ENCODE measurements at regions not wholly inside any gene's neighbourhood (a gene's known extent, or its start where the extent isn't known, plus 50 kb on each side); places are given as distances from the start of the nearest gene placed in this dataset.

GRCh38 chr5:107040907-107041306 lies 629.8 kb downstream of the EFNA5 start:
- H3K27me3 Mint-ChIP-seq (ENCODE audit: low read depth, poor library complexity): no peaks in the 10 kb centered on the region
- TF ChIP-seq CTCF (IDR thresholded peaks at IDR 0.05): no peak
- no peak for DNase-seq
- no peak overlapping the region for H3K4me3 Mint-ChIP-seq
- no peak overlapping the region for H3K27ac Mint-ChIP-seq
- no peaks in the 10 kb centered on the region for H3K36me3 Mint-ChIP-seq (ENCODE audit: low read depth)
- H3K4me1 Mint-ChIP-seq: no peaks in the 10 kb centered on the region
- H3K9me3 Mint-ChIP-seq: no peaks in the 10 kb centered on the region

- H3K36me3 Mint-ChIP-seq (ENCODE audit: low read depth): no peaks in the 10 kb centered on the region
- no peaks in the 10 kb centered on the region for H3K4me1 Mint-ChIP-seq
Observed at GRCh38 chr5:107032629-107033028, 638.1 kb downstream of the EFNA5 start.

DNA sequence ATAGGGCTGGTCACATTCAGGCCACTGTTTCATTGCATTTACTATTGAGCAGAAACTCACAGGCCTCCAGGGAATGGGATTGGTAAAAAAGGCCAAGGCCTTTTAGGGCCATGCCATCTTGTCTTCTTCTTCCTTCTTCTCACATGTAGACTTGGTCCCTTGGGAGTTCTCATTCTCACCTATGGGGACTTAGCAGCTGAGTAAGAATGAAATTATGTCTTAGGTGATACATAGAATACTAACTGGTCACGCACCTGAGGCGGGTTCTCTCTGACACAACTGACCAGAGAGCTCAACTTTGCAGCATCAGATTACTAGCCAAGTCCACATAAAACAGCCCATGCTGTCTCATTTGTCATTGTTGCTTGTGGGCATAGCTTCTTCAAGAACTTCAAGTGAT lies 641.8 kb downstream of the EFNA5 start:
- TF ChIP-seq CTCF (IDR thresholded peaks at IDR 0.05): no peak
- Mint-ChIP-seq H3K27ac (no peak overlapping the region), H3K27me3 (ENCODE audit: low read depth, poor library complexity) (no peaks in the 10 kb centered on the region), H3K36me3 (ENCODE audit: low read depth) (no peaks in the 10 kb centered on the region), H3K4me3 (no peak overlapping the region), H3K4me1 (no peaks in the 10 kb centered on the region), H3K9me3 (no peaks in the 10 kb centered on the region)
- no peak for DNase-seq

More at GRCh38 chr5:107032629-107033028, 638.1 kb downstream of the EFNA5 start:
- Mint-ChIP-seq H3K27ac (no peak overlapping the region), H3K9me3 (no peaks in the 10 kb centered on the region), H3K4me3 (no peak overlapping the region), H3K27me3 (ENCODE audit: low read depth, poor library complexity) (no peaks in the 10 kb centered on the region)
- DNase-seq: no peak
- TF ChIP-seq CTCF (IDR thresholded peaks at IDR 0.05): no peak

- H3K36me3 Mint-ChIP-seq (ENCODE audit: low read depth): no peaks in the 10 kb centered on the region
- no peak for TF ChIP-seq CTCF (IDR thresholded peaks at IDR 0.05)
- DNase-seq: no peak
- H3K27me3 Mint-ChIP-seq (ENCODE audit: low read depth, poor library complexity): no peaks in the 10 kb centered on the region
- H3K4me1 Mint-ChIP-seq: no peaks in the 10 kb centered on the region
- no peak overlapping the region for H3K4me3 Mint-ChIP-seq
- H3K9me3 Mint-ChIP-seq: no peaks in the 10 kb centered on the region
- H3K27ac Mint-ChIP-seq: no peak overlapping the region
Observed at GRCh38 chr5:107025712-107026497, 644.8 kb downstream of the EFNA5 start.

- no peak overlapping the region for H3K4me3 Mint-ChIP-seq
- DNase-seq: no peak
- no peaks in the 10 kb centered on the region for H3K27me3 Mint-ChIP-seq (ENCODE audit: low read depth, poor library complexity)
- no peak overlapping the region for H3K27ac Mint-ChIP-seq
- no peaks in the 10 kb centered on the region for H3K4me1 Mint-ChIP-seq
- no peak for TF ChIP-seq CTCF (IDR thresholded peaks at IDR 0.05)
- H3K36me3 Mint-ChIP-seq (ENCODE audit: low read depth): no peaks in the 10 kb centered on the region
- no peaks in the 10 kb centered on the region for H3K9me3 Mint-ChIP-seq
Observed at GRCh38 chr5:107023732-107024131, 647.0 kb downstream of the EFNA5 start.

DNA sequence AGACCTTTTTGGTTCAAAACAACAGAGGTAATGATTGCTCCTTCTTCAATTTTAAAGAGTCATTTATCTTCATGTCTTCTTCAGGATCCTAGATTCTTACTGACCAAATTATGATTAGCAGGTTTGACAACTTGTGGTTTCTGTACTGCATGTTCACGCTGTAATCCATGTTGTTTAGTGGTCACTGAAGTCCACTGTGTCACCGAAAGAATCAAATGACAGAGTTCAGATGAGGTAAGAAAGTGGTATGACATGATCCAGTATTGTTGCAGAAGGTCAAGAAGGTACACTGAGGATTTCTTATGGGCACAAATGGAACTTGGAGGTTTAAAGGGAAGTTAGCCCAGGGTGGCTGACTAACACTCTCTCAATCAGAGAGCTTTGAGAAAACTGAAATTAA lies 649.2 kb downstream of the EFNA5 start:
- Mint-ChIP-seq H3K9me3 (no peaks in the 10 kb centered on the region), H3K4me3 (no peak overlapping the region), H3K27me3 (ENCODE audit: low read depth, poor library complexity) (no peaks in the 10 kb centered on the region), H3K4me1 (no peaks in the 10 kb centered on the region), H3K27ac (no peak overlapping the region), H3K36me3 (ENCODE audit: low read depth) (no peaks in the 10 kb centered on the region)
- TF ChIP-seq CTCF (IDR thresholded peaks at IDR 0.05): no peak
- DNase-seq: no peak

Data from nephron progenitor cell (in vitro differentiated cells).